ENCODE measurements at regions not wholly inside any gene's neighbourhood (a gene's known extent, or its start where the extent isn't known, plus 50 kb on each side); places are given as distances from the start of the nearest gene placed in this dataset.

- H3K9ac ChIP-seq (ENCODE audit: insufficient read depth, low read depth, low read length): no peak overlapping the region
- TF ChIP-seq MXD4 (CRISPR knock-in tag; IDR thresholded peaks at IDR 0.05) (no peak), HES4 (CRISPR knock-in tag; IDR thresholded peaks at IDR 0.05; ENCODE audit: borderline replicate concordance) (no peak), NFYB (CRISPR knock-in tag; IDR thresholded peaks at IDR 0.05) (no peak), ZNF574 (CRISPR knock-in tag; IDR thresholded peaks at IDR 0.05) (no peak), ZNF10 (CRISPR knock-in tag; IDR thresholded peaks at IDR 0.05; ENCODE audit: borderline replicate concordance, low read depth) (no peak), ZNF768 (CRISPR knock-in tag; IDR thresholded peaks at IDR 0.05) (no peak), ZNF788 (CRISPR knock-in tag; IDR thresholded peaks at IDR 0.05; ENCODE audit: borderline replicate concordance) (no peak), ZNF383 (CRISPR knock-in tag; IDR thresholded peaks at IDR 0.05; ENCODE audit: borderline replicate concordance) (no peak), ZNF138 (CRISPR knock-in tag; IDR thresholded peaks at IDR 0.05; ENCODE audit: low read depth) (no peak)
- TF ChIP-seq, protein P1, sequence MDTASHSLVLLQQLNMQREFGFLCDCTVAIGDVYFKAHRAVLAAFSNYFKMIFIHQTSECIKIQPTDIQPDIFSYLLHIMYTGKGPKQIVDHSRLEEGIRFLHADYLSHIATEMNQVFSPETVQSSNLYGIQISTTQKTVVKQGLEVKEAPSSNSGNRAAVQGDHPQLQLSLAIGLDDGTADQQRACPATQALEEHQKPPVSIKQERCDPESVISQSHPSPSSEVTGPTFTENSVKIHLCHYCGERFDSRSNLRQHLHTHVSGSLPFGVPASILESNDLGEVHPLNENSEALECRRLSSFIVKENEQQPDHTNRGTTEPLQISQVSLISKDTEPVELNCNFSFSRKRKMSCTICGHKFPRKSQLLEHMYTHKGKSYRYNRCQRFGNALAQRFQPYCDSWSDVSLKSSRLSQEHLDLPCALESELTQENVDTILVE (CRISPR knock-in tag; IDR thresholded peaks at IDR 0.05): no peak
- no peaks in the 10 kb centered on the region for H3K36me3 ChIP-seq (replicated peaks in 1 of 2; ENCODE audit: control insufficient read depth in 1 of 2, insufficient read depth in 2 of 2, low read length in 2 of 2)
- no peak for ATAC-seq
- no peak overlapping the region for H3K4me3 ChIP-seq (replicated peaks in 1 of 3; ENCODE audit: insufficient read depth in 1 of 3, low read depth in 2 of 3, low read length in 3 of 3)
- peaks cover 0 to 4% of the 10 kb centered on the region in 2 experiments; a peak in 1 of 5 replicates for H3K27me3 ChIP-seq (ENCODE audit: control insufficient read depth in 1 of 2, insufficient read depth in 2 of 2, low read length in 2 of 2)
- BruUV-seq (replicated peaks): no TSS peak
- H4K20me1 ChIP-seq (ENCODE audit: insufficient read depth, low read length): no peaks in the 10 kb centered on the region
- no peak overlapping the region for H2AFZ ChIP-seq (ENCODE audit: low read length)
- ChIA-PET POLR2A (no interaction called here), CTCF (ENCODE audit: low intra/inter-chr PET ratio, low total read pairs) (interaction anchor here (4.6 kb wide), 1 partner anchor 232 kb away, joined by 89 read pairs; no protein-coding TSS in a partner anchor)
- H3K4me2 ChIP-seq (ENCODE audit: low read depth, low read length): no peak overlapping the region
- no peak for DNase-seq (ENCODE audit: low spot score)
- H3K27ac ChIP-seq (ENCODE audit: extremely low read length, insufficient read depth, low read length): no peak overlapping the region
- no peak for FAIRE-seq
- peaks cover 30% of the 10 kb centered on the region for H3K4me1 ChIP-seq (ENCODE audit: insufficient read depth, low read length)
- intact Hi-C loops (cut with micrococcal nuclease; ENCODE audit: unreplicated experiment) (loop anchor here (10.0 kb wide), 1 partner anchor 383 kb away; no protein-coding TSS in a partner anchor), in situ Hi-C loops (cut with HindIII; ENCODE audit: extremely low pct_ligation_motif_present, low pct_unique_long_range_greater_than_20kb) (loop anchor here (10.0 kb wide), 1 partner anchor 213 kb away; no protein-coding TSS in a partner anchor)
- no peaks in the 10 kb centered on the region for H3K79me2 ChIP-seq (ENCODE audit: insufficient read depth, low read length)
- 74% methylated on average over 4 of the region's 4 CpGs for WGBS (ENCODE audit: low lambda C conversion rate)
- no peaks in the 10 kb centered on the region for H3K9me3 ChIP-seq (ENCODE audit: low read length)
These were observed 114.4 kb upstream of the COL21A1 start for GRCh38 chr6:56361812-56362211.

Data from HepG2 (cell line).